Esophagus muscularis mucosa (tissue), 4 donors: ENCODE measurements at regions not wholly inside any gene's neighbourhood (a gene's known extent, or its start where the extent isn't known, plus 50 kb on each side); places are given as distances from the start of the nearest gene placed in this dataset.

Experiments used
- DNase-seq: peaks from one replicate; pipeline ENCODE4 v3.0.0-alpha.2; 2017; ENCODE audit errors: extremely low spot score
- H3K27ac ChIP-seq, 4 donors: fragments of 200-600 bp; sonication (generic); replicated peaks in 1 of 4; 1 replicate in 3 of 4; 2 replicates in 1 of 4; pipeline ENCODE4 v1.5.1; 2016 to 2019; ENCODE audit warnings: mild to moderate bottlenecking in 1 of 4
- H3K27me3 ChIP-seq, 4 donors: fragments of 200-600 bp; sonication (generic); one replicate each; pipeline versions ENCODE4 v1.5.1 to v1.6.0; 2016 to 2019
- H3K36me3 ChIP-seq, 4 donors: fragments of 200-600 bp; sonication (generic); one replicate each; pipeline ENCODE4 v1.5.1; 2016 to 2019
- H3K4me1 ChIP-seq, 4 donors: fragments of 200-600 bp; sonication (generic); one replicate each; pipeline ENCODE4 v1.5.1; 2016 to 2019
- H3K4me3 ChIP-seq, 4 donors: fragments of 200-600 bp; sonication (generic); 1 replicate in 2 of 4; 2 replicates in 2 of 4; pipeline ENCODE4 v1.5.1; 2016 to 2019; ENCODE audit warnings: mild to moderate bottlenecking in 4 of 4, moderate library complexity in 1 of 4
- H3K9me3 ChIP-seq, 4 donors: fragments of 200-600 bp; sonication (generic); 1 replicate in 3 of 4; 2 replicates in 1 of 4; pipeline ENCODE4 v1.5.1; 2016 to 2019
- CTCF ChIP-seq, 3 experiments: fragments of 200-600 bp in 2 of 3; fragments of 450-650 bp in 1 of 3; sonication (generic) in 2 of 3; IDR thresholded peaks; one replicate each; pipeline ENCODE4 v1.5.1; 2017 to 2019; ENCODE audit warnings: antibody characterized with exemption in 3 of 3, mild to moderate bottlenecking in 2 of 3, moderate library complexity in 1 of 3
- EP300 ChIP-seq: sonication (generic); formaldehyde crosslinking; IDR thresholded peaks from one replicate; pipeline ENCODE4 v1.6.1; 2017; ENCODE audit warnings: antibody characterized with exemption
- POLR2A ChIP-seq: fragments of 450-650 bp; IDR thresholded peaks from one replicate; pipeline ENCODE4 v1.6.1; 2017; ENCODE audit warnings: antibody characterized with exemption, moderate library complexity, mild to moderate bottlenecking, low read depth
- POLR2AphosphoS5 ChIP-seq, 2 donors: sonication (generic); formaldehyde crosslinking; IDR thresholded peaks; one replicate each; pipeline ENCODE4 v1.6.1; 2017; ENCODE audit warnings: antibody characterized with exemption in 2 of 2
- WGBS: methylation state at CpG from one replicate; pipeline ENCODE4 v1.1.5; 2018; 5-methylcytosine and 5-hydroxymethylcytosine counted together
- intact Hi-C: fragments of 100-400 bp; cut with DNase I; formaldehyde crosslinking; loops from one replicate; pipeline ENCODE4 v1.15.1; 2023

GRCh38 chr7:433558-433957 is 86.1 kb downstream of the PDGFA start:
- H3K9me3 ChIP-seq: no peaks in the 10 kb centered on the region
- H3K27ac ChIP-seq: no peak overlapping the region
- no peak for DNase-seq
- 87% methylated on average over 7 of the region's 13 CpGs for WGBS
- no peak for TF ChIP-seq EP300
- TF ChIP-seq POLR2AphosphoS5 (IDR thresholded peaks at IDR 0.05): no peak
- TF ChIP-seq POLR2A: no peak
- TF ChIP-seq CTCF (IDR thresholded peaks at IDR 0.05): no peak
- H3K4me3 ChIP-seq: no peak overlapping the region
- no peaks in the 10 kb centered on the region for H3K36me3 ChIP-seq
- H3K4me1 ChIP-seq: peaks cover 0 to 16% (median 9%) of the 10 kb centered on the region in 4 donors
- intact Hi-C loops: no loop called here
- H3K27me3 ChIP-seq: peaks cover 0 to 22% (median 0%) of the 10 kb centered on the region in 4 donors

DNA sequence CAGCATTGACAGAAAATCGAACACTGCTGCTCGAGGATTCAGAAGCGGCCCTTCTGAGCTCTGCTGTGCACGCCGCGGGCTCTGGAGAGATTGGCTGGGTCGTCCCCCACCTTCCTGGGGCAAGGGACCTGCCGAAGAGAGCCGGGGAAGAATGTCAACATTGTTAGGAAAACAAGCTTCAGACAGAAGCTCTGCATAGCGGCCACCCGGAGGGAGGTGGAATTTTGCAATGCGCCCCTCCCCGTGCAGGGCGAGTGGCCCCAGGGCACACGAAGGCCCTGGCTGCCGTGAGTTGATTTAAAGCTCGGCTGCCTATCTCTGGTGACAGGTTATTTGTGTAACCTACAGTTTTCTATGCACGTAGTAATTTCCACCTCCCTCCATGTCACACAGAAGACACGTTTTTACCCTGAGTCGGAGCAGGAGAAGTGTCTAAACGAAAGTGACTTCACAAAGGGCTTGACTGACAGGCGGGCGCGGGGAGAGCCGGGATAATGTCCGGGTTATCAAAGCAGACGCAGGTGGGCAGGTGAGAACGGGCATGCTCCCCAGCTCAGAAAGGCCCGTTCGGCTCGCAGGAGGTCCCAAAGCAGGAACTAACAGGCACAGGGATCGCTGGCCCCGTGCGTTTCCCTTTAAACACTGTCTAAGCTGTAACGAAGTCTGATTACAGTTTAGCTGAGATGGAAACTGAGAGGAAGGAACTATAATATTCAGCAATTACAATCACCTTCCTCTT is 84.6 kb downstream of the PDGFA start:
- Histone ChIP-seq H3K27ac (no peak overlapping the region), H3K4me1 (peaks cover 0 to 16% (median 9%) of the 10 kb centered on the region in 4 donors), H3K4me3 (peak overlapping the region; percentile 1 to 45 (median 32)), H3K36me3 (no peaks in the 10 kb centered on the region), H3K9me3 (no peaks in the 10 kb centered on the region), H3K27me3 (peaks cover 0 to 18% (median 0%) of the 10 kb centered on the region in 4 donors)
- TF ChIP-seq CTCF (IDR thresholded peaks at IDR 0.05) (no peak), POLR2AphosphoS5 (IDR thresholded peaks at IDR 0.05) (no peak), POLR2A (no peak)
- no peak for DNase-seq
- intact Hi-C loops: no loop called here
- WGBS: 63% methylated on average over 34 of the region's 35 CpGs

GRCh38 chr7:435630-436366 is 83.8 kb downstream of the PDGFA start:
- no peak for TF ChIP-seq POLR2AphosphoS5 (IDR thresholded peaks at IDR 0.05)
- TF ChIP-seq POLR2A: no peak
- TF ChIP-seq CTCF (IDR thresholded peaks at IDR 0.05): no peak
- no peak for TF ChIP-seq EP300
- no peaks in the 10 kb centered on the region for H3K9me3 ChIP-seq
- 75% methylated on average over 27 of the region's 28 CpGs for WGBS
- H3K27me3 ChIP-seq: peaks cover 0 to 18% (median 0%) of the 10 kb centered on the region in 4 donors
- intact Hi-C loops: no loop called here
- DNase-seq: no peak
- H3K4me3 ChIP-seq: peak overlapping the region; percentile 1 to 45 (median 32)
- H3K36me3 ChIP-seq: no peaks in the 10 kb centered on the region
- no peak overlapping the region for H3K27ac ChIP-seq
- H3K4me1 ChIP-seq: peaks cover 0 to 16% (median 9%) of the 10 kb centered on the region in 4 donors

- peaks cover 0 to 18% (median 0%) of the 10 kb centered on the region in 4 donors for H3K27me3 ChIP-seq
- no peak overlapping the region for H3K27ac ChIP-seq
- no peak for DNase-seq
- 81% methylated on average over 14 of the region's 33 CpGs for WGBS
- intact Hi-C loops: no loop called here
- TF ChIP-seq CTCF (IDR thresholded peaks at IDR 0.05) (no peak), EP300 (no peak), POLR2AphosphoS5 (IDR thresholded peaks at IDR 0.05) (no peak), POLR2A (no peak)
- no peaks in the 10 kb centered on the region for H3K36me3 ChIP-seq
- H3K4me3 ChIP-seq: no peak overlapping the region
- H3K4me1 ChIP-seq: peaks cover 0 to 12% (median 9%) of the 10 kb centered on the region in 4 donors
- no peaks in the 10 kb centered on the region for H3K9me3 ChIP-seq
Measured at GRCh38 chr7:436367-437128, 83.1 kb downstream of the PDGFA start.
